Thoracic aorta (tissue), 2 donors: ENCODE measurements at regions not wholly inside any gene's neighbourhood (a gene's known extent, or its start where the extent isn't known, plus 50 kb on each side); places are given as distances from the start of the nearest gene placed in this dataset.

ENCODE experiments used
- ATAC-seq: fragments of 150-250 bp; one replicate; pipeline ENCODE4 v1.8.0; 2017; ENCODE audit warnings: low read depth; ENCODE audit not compliant: insufficient number of reproducible peaks, low FRiP score
- DNase-seq: peaks from one replicate; pipeline ENCODE4 v3.0.0-alpha.2; 2020; ENCODE audit warnings: low spot score
- H3K27ac ChIP-seq, 2 donors: fragments of 200-600 bp; sonication (generic); 1 replicate in 1 of 2; 2 replicates in 1 of 2; pipeline ENCODE4 v1.5.1; 2016; ENCODE audit warnings: mild to moderate bottlenecking in 2 of 2, moderate library complexity in 2 of 2
- H3K27me3 ChIP-seq: fragments of 200-600 bp; sonication (generic); replicated peaks from 2 replicates; pipeline ENCODE4 v1.6.0; 2016; ENCODE audit warnings: mild to moderate bottlenecking; ENCODE audit not compliant: insufficient read depth
- H3K36me3 ChIP-seq: fragments of 200-600 bp; sonication (generic); one replicate; pipeline ENCODE4 v1.5.1; 2016
- H3K4me1 ChIP-seq, 2 donors: fragments of 200-600 bp; sonication (generic); 1 replicate in 1 of 2; 2 replicates in 1 of 2; pipeline versions ENCODE4 v1.5.1 to v1.6.0; 2016; ENCODE audit warnings: low read depth in 2 of 2, mild to moderate bottlenecking in 1 of 2; ENCODE audit not compliant: control insufficient read depth in 1 of 2
- H3K4me3 ChIP-seq: fragments of 200-600 bp; sonication (generic); 2 replicates; pipeline ENCODE4 v1.5.1; 2016; ENCODE audit warnings: mild to moderate bottlenecking
- H3K9me3 ChIP-seq: fragments of 200-600 bp; sonication (generic); 2 replicates; pipeline ENCODE4 v1.5.1; 2016
- CTCF ChIP-seq: fragments of 200-600 bp; sonication (generic); IDR thresholded peaks from one replicate; pipeline ENCODE4 v1.5.1; 2019; ENCODE audit warnings: antibody characterized with exemption

- DNase-seq (no peak), ATAC-seq (no peak)
- Histone ChIP-seq H3K36me3 (no peaks in the 10 kb centered on the region), H3K4me1 (no peaks in the 10 kb centered on the region), H3K4me3 (no peak overlapping the region), H3K27ac (no peak overlapping the region), H3K27me3 (no peaks in the 10 kb centered on the region), H3K9me3 (no peaks in the 10 kb centered on the region)
- TF ChIP-seq CTCF: no peak
Observed at GRCh38 chr14:84446250-84446649, 1083.7 kb upstream of the FLRT2 start.

GRCh38 chr14:84453307-84453950, 1076.5 kb upstream of the FLRT2 start:
- Histone ChIP-seq H3K27me3 (no peaks in the 10 kb centered on the region), H3K4me1 (no peaks in the 10 kb centered on the region), H3K9me3 (no peaks in the 10 kb centered on the region), H3K27ac (no peak overlapping the region), H3K36me3 (no peaks in the 10 kb centered on the region), H3K4me3 (no peak overlapping the region)
- TF ChIP-seq CTCF: no peak
- ATAC-seq: no peak
- no peak for DNase-seq

GRCh38 chr14:84454114-84454513, 1075.8 kb upstream of the FLRT2 start:
- no peak for TF ChIP-seq CTCF
- no peaks in the 10 kb centered on the region for H3K4me1 ChIP-seq
- H3K9me3 ChIP-seq: no peaks in the 10 kb centered on the region
- H3K27me3 ChIP-seq: no peaks in the 10 kb centered on the region
- DNase-seq: no peak
- no peaks in the 10 kb centered on the region for H3K36me3 ChIP-seq
- no peak overlapping the region for H3K4me3 ChIP-seq
- ATAC-seq: no peak
- no peak overlapping the region for H3K27ac ChIP-seq

- Histone ChIP-seq H3K4me3 (no peak overlapping the region), H3K27ac (no peak overlapping the region), H3K27me3 (no peaks in the 10 kb centered on the region), H3K36me3 (no peaks in the 10 kb centered on the region), H3K4me1 (no peaks in the 10 kb centered on the region), H3K9me3 (no peaks in the 10 kb centered on the region)
- DNase-seq (no peak), ATAC-seq (no peak)
- TF ChIP-seq CTCF: no peak
Observed at GRCh38 chr14:84456946-84457345, 1073.0 kb upstream of the FLRT2 start.

DNA sequence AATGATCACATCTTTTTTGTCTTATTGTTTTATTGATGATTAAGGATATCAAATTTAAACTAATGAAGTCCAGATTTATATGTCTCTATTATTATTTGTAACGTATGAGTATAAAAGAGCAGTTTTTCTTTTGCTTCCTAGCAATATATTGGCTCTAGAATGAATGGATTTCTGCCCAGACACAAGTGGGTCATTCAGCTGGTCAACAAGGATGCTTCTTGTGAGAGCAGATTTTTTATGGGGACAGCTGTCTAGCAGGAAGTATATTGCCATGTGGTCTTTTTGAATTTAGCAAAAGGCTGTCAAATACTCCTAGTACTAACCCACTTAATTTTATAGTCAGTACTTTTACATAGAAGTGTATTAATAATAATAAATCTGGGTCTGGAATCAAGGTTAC, 1071.1 kb upstream of the FLRT2 start:
- ATAC-seq (no peak), DNase-seq (no peak)
- no peaks in the 10 kb centered on the region for H3K4me1 ChIP-seq
- no peaks in the 10 kb centered on the region for H3K36me3 ChIP-seq
- no peaks in the 10 kb centered on the region for H3K27me3 ChIP-seq
- no peak overlapping the region for H3K4me3 ChIP-seq
- TF ChIP-seq CTCF: no peak
- H3K9me3 ChIP-seq: no peaks in the 10 kb centered on the region
- no peak overlapping the region for H3K27ac ChIP-seq
